ENCODE measurements at regions not wholly inside any gene's neighbourhood (a gene's known extent, or its start where the extent isn't known, plus 50 kb on each side); places are given as distances from the start of the nearest gene placed in this dataset.
"Not testable (repeated sequence)": the region's sequence is repeated elsewhere in the genome, so short reads cannot be mapped to it uniquely, and the experiment has no call there.

- TF ChIP-seq CTCF (IDR thresholded peaks at IDR 0.05), result no peak
- Histone ChIP-seq H3K9me3 (no peaks in the 10 kb centered on the region), H3K4me3 (no peak overlapping the region), H3K4me1 (peaks cover 5% of the 10 kb centered on the region), H3K27ac (no peak overlapping the region), H3K36me3 (ENCODE audit: insufficient read depth in 1 of 2, low read depth in 1 of 2) (no peaks in the 10 kb centered on the region), H3K27me3 (ENCODE audit: insufficient read depth in 3 of 3, low read length in 2 of 3) (peaks cover 0 to 2% (median 0%) of the 10 kb centered on the region in 3 donors)
- DNase-seq, result no peak
- no peak for ATAC-seq
- intact Hi-C loops (cut with DNase I), result no loop called here
- WGBS, 3 donors, result 81 to 89% (median 89%) methylated on average over 7 of the region's 7 CpGs
Measured at GRCh38 chr3:197404754-197405153, 106.3 kb upstream of the DLG1 start.

DNA sequence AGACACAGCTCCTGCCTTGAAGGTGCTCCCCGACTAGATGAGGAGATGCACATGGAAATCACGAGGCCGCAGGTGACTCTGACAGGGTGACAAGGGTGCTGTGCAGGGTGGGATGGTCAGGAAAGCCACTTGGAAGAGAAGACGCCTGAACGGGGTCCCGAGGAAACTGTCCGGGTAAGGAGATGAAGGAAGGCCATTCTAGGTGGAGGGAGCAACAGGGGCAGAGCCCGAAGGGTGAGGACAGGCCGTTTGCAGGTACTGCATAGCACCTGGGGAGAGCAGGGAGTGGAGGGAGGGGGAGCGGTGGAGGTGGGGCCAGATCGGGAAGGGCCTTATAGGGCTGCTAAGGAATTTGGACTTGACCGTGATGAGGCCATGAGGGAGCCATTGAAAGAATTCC lies 105.6 kb upstream of the DLG1 start:
- DNase-seq, result no peak
- 93 to 94% (median 93%) methylated on average over 12 of the region's 12 CpGs for WGBS, 3 donors
- intact Hi-C loops (cut with DNase I), result no loop called here

DNA sequence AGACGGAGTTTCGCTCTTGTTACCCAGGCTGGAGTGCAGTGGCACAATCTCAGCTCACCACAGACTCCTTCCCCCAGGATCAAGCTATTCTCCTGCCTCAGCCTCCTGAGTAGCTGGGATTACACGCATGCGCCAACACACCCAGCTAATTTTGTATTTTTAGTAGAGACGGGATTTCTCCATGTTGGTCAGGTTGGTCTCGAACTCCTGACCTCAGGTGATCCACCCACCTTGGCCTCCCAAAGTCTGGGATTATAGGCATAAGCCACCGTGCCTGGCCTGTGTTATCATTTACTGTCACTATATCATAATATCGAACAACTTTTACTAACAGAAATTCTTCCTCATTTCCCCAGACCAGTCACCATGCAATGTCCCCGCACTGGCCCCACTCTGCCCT lies 104.0 kb upstream of the DLG1 start:
- H3K4me1 ChIP-seq; ATAC-seq; H3K4me3 ChIP-seq; H3K27ac ChIP-seq; DNase-seq; intact Hi-C loops (cut with DNase I); H3K36me3 ChIP-seq (ENCODE audit: insufficient read depth in 1 of 2, low read depth in 1 of 2); H3K27me3 ChIP-seq (ENCODE audit: insufficient read depth in 3 of 3, low read length in 2 of 3); H3K9me3 ChIP-seq: not testable (repeated sequence)
- WGBS, 3 donors, result 93 to 97% (median 95%) methylated on average over 9 of the region's 9 CpGs

More for the DNA sequence above, 105.6 kb upstream of the DLG1 start:
- Histone ChIP-seq H3K4me1 (peaks cover 5% of the 10 kb centered on the region), H3K9me3 (no peaks in the 10 kb centered on the region), H3K4me3 (no peak overlapping the region), H3K27ac (no peak overlapping the region), H3K27me3 (ENCODE audit: insufficient read depth in 3 of 3, low read length in 2 of 3) (peaks cover 0 to 2% (median 0%) of the 10 kb centered on the region in 3 donors), H3K36me3 (ENCODE audit: insufficient read depth in 1 of 2, low read depth in 1 of 2) (no peaks in the 10 kb centered on the region)
- no peak for TF ChIP-seq CTCF (IDR thresholded peaks at IDR 0.05)
- no peak for ATAC-seq

DNA sequence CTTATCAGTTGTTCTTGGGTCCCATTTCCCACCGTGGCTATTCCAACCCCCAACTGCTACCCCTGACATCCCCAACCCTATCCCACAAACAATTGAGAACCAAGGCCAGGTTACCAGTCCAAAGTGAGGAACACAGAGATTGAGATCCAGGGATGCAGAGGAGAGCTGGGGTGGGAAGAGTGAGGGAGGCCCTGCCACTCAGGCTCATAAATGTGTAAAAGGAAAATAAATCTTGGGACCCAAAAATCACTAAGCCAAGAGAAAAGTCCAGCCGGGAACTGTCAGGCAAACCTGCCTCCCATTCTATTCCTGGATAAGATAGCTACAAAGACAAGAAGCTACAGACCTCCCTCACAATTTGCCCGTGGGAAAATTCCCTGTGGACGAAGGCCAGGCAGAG lies 101.1 kb upstream of the DLG1 start:
- no peak for TF ChIP-seq CTCF (IDR thresholded peaks at IDR 0.05)
- Histone ChIP-seq H3K27ac (no peak overlapping the region), H3K4me3 (no peak overlapping the region), H3K27me3 (ENCODE audit: insufficient read depth in 3 of 3, low read length in 2 of 3) (peaks cover 0 to 2% (median 0%) of the 10 kb centered on the region in 3 donors), H3K36me3 (ENCODE audit: insufficient read depth in 1 of 2, low read depth in 1 of 2) (no peaks in the 10 kb centered on the region), H3K4me1 (no peaks in the 10 kb centered on the region), H3K9me3 (no peaks in the 10 kb centered on the region)
- ATAC-seq (no peak), DNase-seq (no peak)
- WGBS, 3 donors, result 61 to 63% (median 63%) methylated on average over 4 of the region's 4 CpGs
- intact Hi-C loops (cut with DNase I), result no loop called here

DNA sequence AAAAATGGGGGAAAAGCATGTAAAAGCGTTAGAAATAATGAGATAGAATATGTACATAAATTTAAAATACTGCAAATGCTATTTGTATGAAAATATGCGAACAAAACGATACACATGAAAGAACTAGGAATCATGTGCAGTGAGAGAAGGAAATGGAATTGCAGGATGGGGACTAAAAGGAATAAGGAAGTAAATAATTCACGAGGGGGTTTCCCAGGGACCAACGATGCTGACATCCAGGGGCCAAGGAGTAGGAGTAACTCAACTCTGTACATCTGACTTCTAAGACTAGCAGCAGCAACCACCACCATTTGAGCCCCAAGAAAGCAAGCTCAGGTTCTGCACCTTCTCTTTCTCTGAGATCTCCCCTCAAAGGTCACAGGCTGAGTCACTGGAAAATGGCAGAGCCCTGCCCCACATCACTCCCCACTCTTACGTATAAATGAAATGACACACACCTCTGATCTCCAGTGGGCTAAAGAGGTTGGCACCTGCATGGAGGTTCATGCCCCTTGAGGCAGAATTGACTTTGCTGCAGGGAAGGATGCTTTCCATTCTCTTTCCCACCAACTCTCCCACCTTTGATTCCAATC lies 100.0 kb upstream of the DLG1 start:
- no peak for TF ChIP-seq CTCF (IDR thresholded peaks at IDR 0.05)
- H3K27me3 ChIP-seq (ENCODE audit: insufficient read depth in 3 of 3, low read length in 2 of 3), result no peaks in the 10 kb centered on the region
- WGBS, 3 donors, result 68 to 80% (median 79%) methylated on average over 6 of the region's 6 CpGs
- no peaks in the 10 kb centered on the region for H3K36me3 ChIP-seq (ENCODE audit: insufficient read depth in 1 of 2, low read depth in 1 of 2)
- intact Hi-C loops (cut with DNase I), result no loop called here
- no peak overlapping the region for H3K27ac ChIP-seq
- no peak for DNase-seq
- no peaks in the 10 kb centered on the region for H3K4me1 ChIP-seq
- H3K9me3 ChIP-seq, result no peaks in the 10 kb centered on the region
- no peak for ATAC-seq
- no peak overlapping the region for H3K4me3 ChIP-seq
